Right lung (tissue), 2 donors: ENCODE measurements at regions not wholly inside any gene's neighbourhood (a gene's known extent, or its start where the extent isn't known, plus 50 kb on each side); places are given as distances from the start of the nearest gene placed in this dataset.

Source experiments
- DNase-seq, 2 donors: peaks; one replicate each; pipeline ENCODE4 v3.0.0-alpha.2; 2013

GRCh38 chr7:124423863-124424262 is 341.7 kb downstream of the GPR37 start:
- no peak for DNase-seq

DNA sequence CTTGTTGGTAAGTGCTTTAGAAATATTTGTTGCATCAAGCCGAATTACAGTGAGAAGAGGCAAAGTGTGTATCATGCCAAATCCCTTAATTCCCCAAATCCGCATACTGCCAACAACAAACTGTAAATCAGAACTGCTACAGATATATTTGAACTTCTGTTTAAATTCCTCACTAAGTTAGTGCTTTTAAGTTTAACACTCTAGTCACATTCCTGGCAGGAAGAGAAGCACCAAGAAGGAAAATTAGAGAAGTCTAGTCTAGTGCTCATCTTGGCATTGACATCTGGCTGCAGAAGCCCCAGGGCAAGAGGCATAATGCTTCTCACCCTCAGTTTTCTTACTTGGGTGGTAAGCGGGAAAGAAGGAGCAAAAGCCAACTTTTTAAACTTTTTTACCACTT is 343.5 kb downstream of the GPR37 start:
- DNase-seq = no peak

GRCh38 chr7:124420367-124420766 is 345.2 kb downstream of the GPR37 start:
- DNase-seq = no peak

GRCh38 chr7:124413029-124413428 is 352.6 kb downstream of the GPR37 start:
- DNase-seq = no peak

GRCh38 chr7:124412531-124412930 is 353.1 kb downstream of the GPR37 start:
- DNase-seq = no peak

DNA sequence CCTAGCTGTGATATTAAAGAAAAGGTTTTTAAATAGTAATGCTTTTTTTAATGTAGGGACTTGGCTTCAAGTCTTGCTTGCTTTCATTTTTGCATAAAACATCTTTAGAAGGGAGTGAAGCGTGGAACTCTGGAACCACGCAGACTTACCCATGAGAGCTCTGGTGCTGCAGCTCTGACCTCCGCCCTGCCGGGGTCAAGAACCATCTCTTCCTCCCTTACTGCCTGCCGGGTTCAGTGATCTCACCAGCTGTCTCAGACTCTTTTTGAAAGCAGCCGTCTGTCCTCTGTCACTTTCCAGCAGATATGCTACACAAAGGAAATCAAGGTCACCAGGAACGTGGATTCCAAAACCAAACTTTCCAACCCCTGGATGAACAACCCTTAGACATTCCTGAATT is 353.8 kb downstream of the GPR37 start:
- DNase-seq = peak in 1 of 2 donors; percentile 2

DNA sequence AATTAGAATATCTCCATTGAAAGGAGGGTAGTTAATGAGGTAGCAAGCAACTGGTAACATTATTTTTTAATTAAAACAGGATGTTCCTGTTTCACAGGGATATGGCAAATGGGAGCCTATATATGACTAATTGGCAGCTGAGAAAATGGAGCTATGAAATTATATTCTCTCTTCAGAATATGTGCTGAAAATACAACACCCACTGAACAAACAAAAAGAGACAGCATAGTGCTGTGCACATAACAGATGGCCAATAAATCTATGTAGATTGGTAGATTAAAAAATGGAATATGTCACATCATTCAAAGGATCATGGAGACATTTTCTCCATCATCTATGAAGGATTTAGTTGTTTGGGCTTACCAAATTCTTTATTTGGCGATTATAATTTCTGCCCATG is 362.0 kb downstream of the GPR37 start:
- no peak for DNase-seq

- DNase-seq = no peak
Measured at GRCh38 chr7:124403112-124403511, 362.5 kb downstream of the GPR37 start.

GRCh38 chr7:124399941-124400340 is 365.7 kb downstream of the GPR37 start:
- DNase-seq = no peak

DNA sequence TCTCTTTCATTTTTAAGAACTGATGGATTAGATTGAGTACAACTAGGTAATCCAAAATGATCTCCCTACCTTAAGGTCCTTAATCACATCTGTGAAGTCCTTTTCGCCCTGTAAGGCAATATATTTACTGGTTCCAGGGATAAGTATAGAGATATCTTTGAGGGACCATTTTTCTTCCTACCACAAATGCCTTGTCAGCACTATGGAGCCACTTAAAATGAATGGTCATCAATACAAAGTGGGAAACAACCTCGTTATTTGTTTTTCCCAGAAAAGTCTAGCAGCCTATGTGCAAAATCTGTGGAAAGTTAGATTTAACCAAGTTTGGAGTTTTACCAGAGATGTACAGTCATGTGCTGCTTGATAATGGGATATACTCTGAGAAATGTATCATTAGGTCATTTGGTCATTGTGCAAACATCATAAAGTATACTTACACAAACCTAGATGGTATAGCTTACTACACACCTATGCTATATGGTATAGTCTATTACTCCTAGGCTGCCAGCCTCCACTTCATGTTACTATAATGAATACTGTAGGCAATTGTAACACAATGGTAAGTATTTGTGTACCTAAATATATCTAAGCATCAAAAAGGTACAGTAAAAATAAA is 366.2 kb upstream of the TMEM229A start:
- no peak for DNase-seq

GRCh38 chr7:124397134-124397533 is 364.3 kb upstream of the TMEM229A start:
- no peak for DNase-seq

DNA sequence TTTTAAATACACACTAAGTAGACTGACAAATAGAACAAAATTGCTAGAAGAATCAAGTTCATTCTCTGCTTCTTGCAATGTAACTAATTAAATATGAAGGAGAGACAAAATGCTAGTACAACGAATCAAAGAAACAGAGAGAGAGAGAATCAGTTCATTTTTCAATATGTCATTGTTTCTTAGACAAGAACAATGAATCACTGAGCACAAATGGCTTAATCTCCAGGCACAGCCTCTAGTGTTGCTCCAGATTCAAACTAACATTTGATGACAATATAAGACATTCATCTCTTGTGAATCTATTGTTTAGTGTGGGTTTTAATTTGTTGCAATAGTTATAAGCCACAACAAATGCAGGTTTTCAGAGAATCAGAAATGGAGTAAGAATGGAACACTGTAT is 357.4 kb upstream of the TMEM229A start:
- DNase-seq = no peak

- no peak for DNase-seq
Measured at GRCh38 chr7:124388751-124389150, 355.9 kb upstream of the TMEM229A start.

DNA sequence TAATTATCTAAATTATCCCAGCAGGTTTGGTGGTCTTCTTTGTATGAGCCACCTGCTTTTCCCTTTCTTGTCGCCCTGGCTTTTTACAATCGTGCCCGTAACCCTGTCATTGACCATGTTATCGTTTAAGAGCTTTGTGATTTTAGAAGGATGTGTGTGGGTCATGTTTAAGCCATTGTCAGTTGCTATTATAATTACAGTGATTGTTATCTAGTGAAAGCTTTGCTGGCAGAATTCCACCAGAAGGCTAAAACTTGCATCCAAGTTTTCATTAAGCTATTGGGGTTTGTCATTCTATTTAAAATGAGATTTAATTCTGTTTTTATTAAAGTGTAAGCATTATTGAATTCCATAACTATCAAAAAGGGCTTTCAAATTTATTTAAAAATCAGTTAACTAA is 354.2 kb upstream of the TMEM229A start:
- no peak for DNase-seq

DNA sequence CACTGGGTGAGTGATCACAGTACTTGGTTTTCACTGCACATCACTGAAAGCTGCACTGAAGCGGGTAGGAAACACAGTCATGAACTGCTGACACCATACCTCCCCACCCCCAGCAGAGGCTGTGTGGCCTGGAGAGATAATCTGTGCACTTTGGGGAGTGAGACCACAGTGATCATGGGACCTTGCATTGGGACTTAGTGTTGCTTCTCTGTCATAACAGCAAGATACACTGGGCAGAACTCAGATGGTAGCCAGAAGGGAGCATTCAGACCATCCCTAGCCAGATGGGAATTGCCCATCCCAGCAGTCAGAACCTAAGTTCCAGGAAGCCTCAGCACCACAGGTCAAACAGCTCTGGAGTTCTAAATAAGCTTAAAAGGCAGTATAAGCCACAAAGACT is 346.4 kb upstream of the TMEM229A start:
- no peak for DNase-seq

GRCh38 chr7:124376111-124376510 is 343.2 kb upstream of the TMEM229A start:
- no peak for DNase-seq

DNA sequence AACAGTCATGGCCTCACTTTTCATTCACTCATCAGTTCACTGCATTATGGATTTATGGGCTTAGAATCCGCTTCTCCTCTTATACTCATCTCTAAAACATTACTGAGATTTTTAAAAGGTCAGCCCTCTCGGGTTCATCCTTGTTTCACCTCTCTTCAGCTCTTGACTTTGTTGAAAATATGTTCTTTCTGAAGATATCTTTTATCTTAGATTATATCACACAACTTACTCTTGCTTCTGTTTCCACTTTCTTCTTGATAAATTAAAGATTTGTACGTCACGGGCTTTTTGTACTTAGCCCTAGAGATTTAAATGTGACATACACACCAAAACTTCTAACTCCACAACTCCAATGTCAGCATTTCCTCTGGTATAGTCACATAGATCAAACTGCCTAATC is 342.5 kb upstream of the TMEM229A start:
- no peak for DNase-seq

GRCh38 chr7:124369310-124369709 is 336.4 kb upstream of the TMEM229A start:
- DNase-seq = no peak

- DNase-seq = no peak
Measured at GRCh38 chr7:124366118-124366517, 333.3 kb upstream of the TMEM229A start.

GRCh38 chr7:124364283-124364682 is 331.4 kb upstream of the TMEM229A start:
- DNase-seq = no peak

DNA sequence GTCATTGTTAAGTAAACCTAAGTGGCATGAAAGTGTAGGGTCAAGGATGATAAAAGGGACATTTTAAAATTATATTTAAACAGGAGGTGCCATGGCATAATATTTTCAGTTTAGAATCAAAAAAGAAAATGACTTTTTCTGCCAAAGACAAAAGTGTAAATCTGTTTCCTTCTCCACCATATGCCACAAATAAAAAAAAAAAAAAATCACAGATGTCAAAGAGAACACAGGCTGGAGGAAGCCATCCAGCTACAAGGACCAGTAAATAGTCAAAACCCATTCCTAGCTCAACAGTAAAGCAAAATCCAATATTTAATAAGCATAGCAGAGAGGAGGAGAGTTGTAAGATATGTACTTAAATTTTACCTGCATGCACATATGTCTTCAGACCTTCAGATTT is 321.3 kb upstream of the TMEM229A start:
- no peak for DNase-seq

GRCh38 chr7:124351950-124352349 is 319.1 kb upstream of the TMEM229A start:
- no peak for DNase-seq

- DNase-seq = no peak
Measured at GRCh38 chr7:124349443-124349842, 316.6 kb upstream of the TMEM229A start.

GRCh38 chr7:124338861-124339260 is 306.0 kb upstream of the TMEM229A start:
- no peak for DNase-seq
